Heart left ventricle (tissue), 16 donors: ENCODE measurements at regions not wholly inside any gene's neighbourhood (a gene's known extent, or its start where the extent isn't known, plus 50 kb on each side); places are given as distances from the start of the nearest gene placed in this dataset.

ENCODE experiments used
- ATAC-seq, 4 donors: fragments of 200-7000 bp; cut with Tn5 transposase; one replicate each; pipeline ENCODE4 v1.9.1; 2020 to 2022; ENCODE audit warnings: moderate library complexity in 4 of 4, mild to moderate bottlenecking in 3 of 4, moderate number of reproducible peaks in 1 of 4
- DNase-seq, 5 donors: peaks; one replicate each; pipeline ENCODE4 v3.0.0-alpha.2; 2020
- H3K27ac ChIP-seq, 12 donors: fragments of 200-600 bp; sonication (generic) in 4 of 12; one replicate each; pipeline versions ENCODE4 v1.5.0 to v1.8.0; 2016 to 2022; ENCODE audit warnings: mild to moderate bottlenecking in 2 of 12
- H3K27me3 ChIP-seq, 9 donors: fragments of 200-600 bp; sonication (generic) in 2 of 9; one replicate each; pipeline versions ENCODE4 v1.5.1 to v1.8.0; 2016 to 2022; ENCODE audit warnings: mild to moderate bottlenecking in 3 of 9
- H3K36me3 ChIP-seq, 9 donors: fragments of 200-600 bp; sonication (generic) in 2 of 9; one replicate each; pipeline versions ENCODE4 v1.5.0 to v1.8.0; 2018 to 2022; ENCODE audit warnings: mild to moderate bottlenecking in 2 of 9
- H3K4me1 ChIP-seq, 12 donors: fragments of 200-600 bp; sonication (generic) in 4 of 12; one replicate each; pipeline versions ENCODE4 v1.5.0 to v1.8.0; 2016 to 2022; ENCODE audit warnings: mild to moderate bottlenecking in 3 of 12
- H3K4me3 ChIP-seq, 12 donors: fragments of 200-600 bp; sonication (generic) in 4 of 12; one replicate each; pipeline versions ENCODE4 v1.5.0 to v1.8.0; 2017 to 2022; ENCODE audit warnings: mild to moderate bottlenecking in 9 of 12, moderate library complexity in 4 of 12
- H3K9me3 ChIP-seq, 12 donors: fragments of 200-600 bp; sonication (generic) in 4 of 12; one replicate each; pipeline versions ENCODE4 v1.5.0 to v1.8.0; 2016 to 2022; ENCODE audit warnings: mild to moderate bottlenecking in 1 of 12
- POLR2A ChIP-seq, 2 donors: fragments of 450-650 bp; IDR thresholded peaks; one replicate each; pipeline ENCODE4 v1.6.1; 2017; ENCODE audit warnings: antibody characterized with exemption in 2 of 2, mild to moderate bottlenecking in 2 of 2, moderate library complexity in 2 of 2
- WGBS, 4 donors: extraction: QIAGEN DNeasy Blood & Tissue Kit in 2 of 4; methylation state at CpG; one replicate each; pipeline versions ENCODE4 v1.1.5 to v1.1.7; 2013 to 2018; 5-methylcytosine and 5-hydroxymethylcytosine counted together
- intact Hi-C, 10 donors: fragments of 100-400 bp; cut with DNase I; formaldehyde crosslinking; loops; one replicate each; pipeline versions ENCODE4 v1.11.1 to v1.14.2; 2022
- TF ChIP-seq, protein P1 (sequence below), 12 donors: fragments of 200-600 bp; sonication (generic) in 4 of 12; IDR thresholded peaks; one replicate each; pipeline versions ENCODE4 v1.5.0 to v1.8.0; 2018 to 2022; ENCODE audit warnings: antibody characterized with exemption in 12 of 12, mild to moderate bottlenecking in 5 of 12
- donor health status: ischemic (EF 13 %, LVEDD 7.1; RV severe dilation, severe dysfunction).
- donor health status: healthy with polysubstance abuse.
- donor health status: DM: no; HTN: yes; CAD: no.
- donor health status: DM: no; HTN: no; CAD: no.
- donor health status: ischemic (EF 25% LVEDD 6.9; RV normal size, moderate dysfunction).
- donor health status: ischemic (EF 25% LVEDD 5.7; RV mildly dilated, moderate dysfunction).
- donor health status: healthy.
- donor health status: DM: yes; HTN: yes; CAD: no.
- donor health status: ischemic (EF 35%, LVEDD 5.7; RV mildly dilated, moderate dysfunction).
- donor health status: nonischemic (EF 11% LVEDD 7.7; RV severe dilation, severe dysfunction).
- donor health status: DM: yes; HTN: yes; CAD: no.
- donor health status: PGD.
- donor health status: ischemic (EF 29% LVEDD 5.4; RV normal size, mild dysfunction).
- donor health status: nonischemic (EF 23%, LVEDD 6.1; RV moderate dilation, normal function).

GRCh38 chr1:217181176-217181746, 449.6 kb downstream of the GPATCH2 start:
- WGBS, 4 donors = 56 to 74% (median 70%) methylated on average over 3 of the region's 3 CpGs
- no peak for ATAC-seq

DNA sequence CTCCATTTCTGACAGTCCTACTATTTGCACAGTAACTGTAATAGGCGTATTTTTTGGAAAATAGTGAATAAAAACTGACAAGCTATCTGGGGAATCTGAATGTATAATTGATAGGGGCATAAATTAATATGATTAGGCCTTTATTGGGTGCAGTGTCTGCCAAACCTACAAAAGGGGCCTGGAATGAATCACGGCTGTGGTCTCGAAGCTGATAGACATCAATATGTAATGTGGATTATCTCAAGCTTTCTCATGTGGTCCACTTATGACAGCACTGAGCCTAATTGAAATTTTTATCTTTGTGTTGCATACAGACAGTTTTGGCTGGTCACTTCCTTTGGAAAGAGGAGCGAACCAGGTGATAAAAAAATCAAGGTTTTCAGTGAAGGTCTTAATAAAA, 450.4 kb downstream of the GPATCH2 start:
- DNase-seq (no peak), ATAC-seq (no peak)
- Histone ChIP-seq H3K9me3 (no peaks in the 10 kb centered on the region), H3K27ac (no peak overlapping the region), H3K4me1 (peaks cover 0 to 6% (median 0%) of the 10 kb centered on the region in 12 donors), H3K27me3 (no peaks in the 10 kb centered on the region), H3K36me3 (no peaks in the 10 kb centered on the region), H3K4me3 (no peak overlapping the region)
- 53 to 67% (median 61%) methylated on average over 4 of the region's 4 CpGs for WGBS, 4 donors
- intact Hi-C loops = no loop called here
- TF ChIP-seq POLR2A (IDR thresholded peaks at IDR 0.05) = no peak
- TF ChIP-seq, protein P1, sequence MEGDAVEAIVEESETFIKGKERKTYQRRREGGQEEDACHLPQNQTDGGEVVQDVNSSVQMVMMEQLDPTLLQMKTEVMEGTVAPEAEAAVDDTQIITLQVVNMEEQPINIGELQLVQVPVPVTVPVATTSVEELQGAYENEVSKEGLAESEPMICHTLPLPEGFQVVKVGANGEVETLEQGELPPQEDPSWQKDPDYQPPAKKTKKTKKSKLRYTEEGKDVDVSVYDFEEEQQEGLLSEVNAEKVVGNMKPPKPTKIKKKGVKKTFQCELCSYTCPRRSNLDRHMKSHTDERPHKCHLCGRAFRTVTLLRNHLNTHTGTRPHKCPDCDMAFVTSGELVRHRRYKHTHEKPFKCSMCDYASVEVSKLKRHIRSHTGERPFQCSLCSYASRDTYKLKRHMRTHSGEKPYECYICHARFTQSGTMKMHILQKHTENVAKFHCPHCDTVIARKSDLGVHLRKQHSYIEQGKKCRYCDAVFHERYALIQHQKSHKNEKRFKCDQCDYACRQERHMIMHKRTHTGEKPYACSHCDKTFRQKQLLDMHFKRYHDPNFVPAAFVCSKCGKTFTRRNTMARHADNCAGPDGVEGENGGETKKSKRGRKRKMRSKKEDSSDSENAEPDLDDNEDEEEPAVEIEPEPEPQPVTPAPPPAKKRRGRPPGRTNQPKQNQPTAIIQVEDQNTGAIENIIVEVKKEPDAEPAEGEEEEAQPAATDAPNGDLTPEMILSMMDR (IDR thresholded peaks at IDR 0.05) = no peak

More at GRCh38 chr1:217181176-217181746, 449.6 kb downstream of the GPATCH2 start:
- TF ChIP-seq, protein P1 (IDR thresholded peaks at IDR 0.05) = no peak
- no peak for TF ChIP-seq POLR2A (IDR thresholded peaks at IDR 0.05)
- no peak for DNase-seq
- H3K4me3 ChIP-seq = no peak overlapping the region
- intact Hi-C loops = no loop called here
- H3K27me3 ChIP-seq = no peaks in the 10 kb centered on the region
- H3K4me1 ChIP-seq = peaks cover 0 to 6% (median 0%) of the 10 kb centered on the region in 12 donors
- H3K9me3 ChIP-seq = peaks cover 0 to under 1% (median 0%) of the 10 kb centered on the region in 12 donors
- no peaks in the 10 kb centered on the region for H3K36me3 ChIP-seq
- H3K27ac ChIP-seq = no peak overlapping the region

GRCh38 chr1:217164403-217164802, 441.2 kb upstream of the ESRRG start:
- Histone ChIP-seq H3K36me3 (no peaks in the 10 kb centered on the region), H3K27me3 (no peaks in the 10 kb centered on the region), H3K27ac (no peak overlapping the region), H3K9me3 (no peaks in the 10 kb centered on the region), H3K4me3 (no peak overlapping the region), H3K4me1 (no peaks in the 10 kb centered on the region)
- intact Hi-C loops = no loop called here
- WGBS, 4 donors = 86 to 90% (median 86%) methylated on average over 4 of the region's 4 CpGs
- no peak for TF ChIP-seq POLR2A (IDR thresholded peaks at IDR 0.05)
- TF ChIP-seq, protein P1 (IDR thresholded peaks at IDR 0.05) = no peak
- DNase-seq (no peak), ATAC-seq (no peak)

GRCh38 chr1:217153361-217153760, 430.1 kb upstream of the ESRRG start:
- DNase-seq (no peak), ATAC-seq (no peak)
- 72 to 80% (median 77%) methylated on average over 4 of the region's 4 CpGs for WGBS, 4 donors
- TF ChIP-seq POLR2A (IDR thresholded peaks at IDR 0.05) = no peak
- TF ChIP-seq, protein P1 (IDR thresholded peaks at IDR 0.05) = no peak
- Histone ChIP-seq H3K36me3 (no peaks in the 10 kb centered on the region), H3K27me3 (no peaks in the 10 kb centered on the region), H3K4me1 (peaks cover 0 to 6% (median 0%) of the 10 kb centered on the region in 12 donors), H3K4me3 (no peak overlapping the region), H3K27ac (no peak overlapping the region), H3K9me3 (peaks cover 0 to 11% (median 2%) of the 10 kb centered on the region in 12 donors)
- intact Hi-C loops = no loop called here
